Esophagus squamous epithelium (tissue), 4 donors: ENCODE measurements at regions not wholly inside any gene's neighbourhood (a gene's known extent, or its start where the extent isn't known, plus 50 kb on each side); places are given as distances from the start of the nearest gene placed in this dataset.

Experiments
- CTCF ChIP-seq, 6 experiments: fragments of 450-650 bp in 4 of 6; fragments of 200-600 bp in 2 of 6; sonication (generic) in 2 of 6; IDR thresholded peaks; one replicate each; pipeline ENCODE4 v1.5.1; 2016 to 2019; ENCODE audit warnings: antibody characterized with exemption in 6 of 6, mild to moderate bottlenecking in 4 of 6, moderate library complexity in 4 of 6
- POLR2A ChIP-seq, 4 donors: fragments of 450-650 bp; IDR thresholded peaks; one replicate each; pipeline ENCODE4 v1.6.1; 2017; ENCODE audit warnings: antibody characterized with exemption in 4 of 4, mild to moderate bottlenecking in 4 of 4, moderate library complexity in 3 of 4

GRCh38 chr11:29153078-29153477, 863.8 kb downstream of the KCNA4 start:
- TF ChIP-seq CTCF (IDR thresholded peaks at IDR 0.05) = no peak
- TF ChIP-seq POLR2A (IDR thresholded peaks at IDR 0.05) = no peak
